Lung (tissue), 11 donors: ENCODE measurements at regions not wholly inside any gene's neighbourhood (a gene's known extent, or its start where the extent isn't known, plus 50 kb on each side); places are given as distances from the start of the nearest gene placed in this dataset.
A peak's percentile ranks its signal among the peaks of the same experiment; 100 is the strongest.

Source experiments
- ATAC-seq: fragments of 200-7000 bp; cut with Tn5 transposase; one replicate; pipeline ENCODE4 v1.9.1; 2020; ENCODE audit warnings: moderate number of reproducible peaks; ENCODE audit not compliant: insufficient read depth, low FRiP score
- DNase-seq, 3 donors: peaks; one replicate each; pipeline ENCODE4 v3.0.0-alpha.2; 2013 to 2017
- H3K27ac ChIP-seq, 2 donors: one replicate each; pipeline ENCODE4 v1.5.1; 2013; ENCODE audit warnings: mild to moderate bottlenecking in 2 of 2, moderate library complexity in 2 of 2, control low read depth in 1 of 2, inconsistent platforms in 1 of 2, low read depth in 1 of 2, low read length in 1 of 2
- H3K27me3 ChIP-seq, 3 donors: one replicate each; pipeline ENCODE4 v1.5.1; 2013; ENCODE audit warnings: low read length in 2 of 3; ENCODE audit not compliant: control insufficient read depth in 3 of 3, insufficient read depth in 3 of 3
- H3K36me3 ChIP-seq, 4 donors: one replicate each; pipeline ENCODE4 v1.5.1; 2013; ENCODE audit warnings: low read length in 4 of 4, mild to moderate bottlenecking in 1 of 4, moderate library complexity in 1 of 4; ENCODE audit not compliant: control insufficient read depth in 4 of 4, insufficient read depth in 4 of 4
- H3K4me1 ChIP-seq, 5 donors: one replicate each; pipeline ENCODE4 v1.5.1; 2013; ENCODE audit warnings: low read length in 5 of 5, mild to moderate bottlenecking in 2 of 5, moderate library complexity in 1 of 5; ENCODE audit not compliant: control insufficient read depth in 5 of 5, insufficient read depth in 5 of 5
- H3K4me3 ChIP-seq: one replicate; pipeline ENCODE4 v1.5.1; 2013; ENCODE audit warnings: mild to moderate bottlenecking, control low read depth, moderate library complexity
- H3K9ac ChIP-seq, 2 donors: one replicate each; pipeline ENCODE4 v1.5.1; 2013; ENCODE audit warnings: low read length in 2 of 2, control low read depth in 1 of 2; ENCODE audit not compliant: insufficient read depth in 1 of 2
- H3K9me3 ChIP-seq, 4 donors: one replicate each; pipeline ENCODE4 v1.5.1; 2013; ENCODE audit warnings: low read length in 3 of 4, mild to moderate bottlenecking in 1 of 4, moderate library complexity in 1 of 4; ENCODE audit not compliant: control insufficient read depth in 4 of 4, insufficient read depth in 3 of 4
- WGBS, 2 donors: extraction: QIAGEN DNeasy Blood & Tissue Kit; methylation state at CpG; one replicate each; pipeline ENCODE4 v1.1.7; 2013; 5-methylcytosine and 5-hydroxymethylcytosine counted together
- TF ChIP-seq, protein P1 (sequence below): IDR thresholded peaks from 2 replicates; pipeline ENCODE4 v1.5.1; 2012; ENCODE audit warnings: mild to moderate bottlenecking; ENCODE audit errors: control extremely low read depth, extremely low read depth
- donor health status: control.
- donor health status: control.
- donor health status: Bipolar disorder and iron deficiency.
- donor health status: healthy.
- donor health status: DM: yes; HTN: yes; CAD: no.

GRCh38 chr1:221457685-221458446 is 284.0 kb downstream of the DUSP10 start:
- TF ChIP-seq, protein P1, sequence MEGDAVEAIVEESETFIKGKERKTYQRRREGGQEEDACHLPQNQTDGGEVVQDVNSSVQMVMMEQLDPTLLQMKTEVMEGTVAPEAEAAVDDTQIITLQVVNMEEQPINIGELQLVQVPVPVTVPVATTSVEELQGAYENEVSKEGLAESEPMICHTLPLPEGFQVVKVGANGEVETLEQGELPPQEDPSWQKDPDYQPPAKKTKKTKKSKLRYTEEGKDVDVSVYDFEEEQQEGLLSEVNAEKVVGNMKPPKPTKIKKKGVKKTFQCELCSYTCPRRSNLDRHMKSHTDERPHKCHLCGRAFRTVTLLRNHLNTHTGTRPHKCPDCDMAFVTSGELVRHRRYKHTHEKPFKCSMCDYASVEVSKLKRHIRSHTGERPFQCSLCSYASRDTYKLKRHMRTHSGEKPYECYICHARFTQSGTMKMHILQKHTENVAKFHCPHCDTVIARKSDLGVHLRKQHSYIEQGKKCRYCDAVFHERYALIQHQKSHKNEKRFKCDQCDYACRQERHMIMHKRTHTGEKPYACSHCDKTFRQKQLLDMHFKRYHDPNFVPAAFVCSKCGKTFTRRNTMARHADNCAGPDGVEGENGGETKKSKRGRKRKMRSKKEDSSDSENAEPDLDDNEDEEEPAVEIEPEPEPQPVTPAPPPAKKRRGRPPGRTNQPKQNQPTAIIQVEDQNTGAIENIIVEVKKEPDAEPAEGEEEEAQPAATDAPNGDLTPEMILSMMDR = no peak
- Histone ChIP-seq H3K4me3 (no peak overlapping the region), H3K36me3 (no peaks in the 10 kb centered on the region), H3K9ac (peak overlapping the region in 1 of 2 donors; percentile 2), H3K27ac (no peak overlapping the region), H3K4me1 (peaks cover 0 to 41% (median 9%) of the 10 kb centered on the region in 5 donors), H3K9me3 (no peaks in the 10 kb centered on the region), H3K27me3 (no peaks in the 10 kb centered on the region)
- DNase-seq = peak; percentile 76 to 91 (median 90)
- ATAC-seq = no peak
- WGBS, 2 donors = 77 to 89% methylated on average over 7 of the region's 7 CpGs

- Histone ChIP-seq H3K36me3 (no peaks in the 10 kb centered on the region), H3K4me1 (peaks cover 0 to 43% (median 9%) of the 10 kb centered on the region in 5 donors), H3K27me3 (no peaks in the 10 kb centered on the region), H3K4me3 (no peak overlapping the region), H3K9me3 (no peaks in the 10 kb centered on the region), H3K9ac (peak overlapping the region in 1 of 2 donors; percentile 1), H3K27ac (no peak overlapping the region)
- 54 to 71% methylated on average over 5 of the region's 5 CpGs for WGBS, 2 donors
- peak; percentile 74 to 95 (median 94) for DNase-seq
- ATAC-seq = peak; percentile 80
- TF ChIP-seq, protein P1 = no peak
Measured at GRCh38 chr1:221458447-221459156, 283.3 kb downstream of the DUSP10 start.

GRCh38 chr1:221459558-221459957 is 282.3 kb downstream of the DUSP10 start:
- H3K4me3 ChIP-seq = no peak overlapping the region
- no peaks in the 10 kb centered on the region for H3K27me3 ChIP-seq
- DNase-seq (no peak), ATAC-seq (no peak)
- H3K36me3 ChIP-seq = no peaks in the 10 kb centered on the region
- TF ChIP-seq, protein P1 = no peak
- 66 to 89% methylated on average over 1 of the region's 1 CpG for whole genome bisulfite sequencing, 2 donors
- no peaks in the 10 kb centered on the region for H3K9me3 ChIP-seq
- no peak overlapping the region for H3K27ac ChIP-seq
- H3K4me1 ChIP-seq = peaks cover 0 to 43% (median 9%) of the 10 kb centered on the region in 5 donors
- no peak overlapping the region for H3K9ac ChIP-seq
